Stimulated activated naive CD4-positive, alpha-beta T cell (primary cell): ENCODE measurements at regions not wholly inside any gene's neighbourhood (a gene's known extent, or its start where the extent isn't known, plus 50 kb on each side); places are given as distances from the start of the nearest gene placed in this dataset.
A peak's percentile ranks its signal among the peaks of the same experiment; 100 is the strongest.

Source experiments
- DNase-seq, 6 experiments: peaks; one replicate each; lab custom pipeline; 2025; lab: John Stamatoyannopoulos, UW

DNA sequence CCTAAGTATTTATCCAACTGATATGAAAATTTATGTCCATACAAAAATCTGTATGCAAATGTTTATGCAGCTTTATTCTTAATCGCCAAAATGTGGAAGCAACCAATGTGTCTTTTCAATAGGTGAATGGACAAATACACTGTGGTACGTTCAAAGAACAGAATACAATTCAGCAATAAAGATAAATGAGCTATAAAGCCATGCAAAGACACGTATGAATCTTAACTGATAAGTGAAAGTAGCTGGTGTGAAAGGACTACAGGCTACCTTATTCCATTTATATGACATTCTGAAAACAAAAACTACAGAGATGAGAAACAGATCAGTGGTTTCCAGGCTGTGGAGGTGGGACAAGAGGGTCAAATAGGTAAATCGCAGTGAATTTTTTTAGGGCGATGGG is 419.6 kb upstream of the B3GALT2 start:
- no peak for DNase-seq

DNA sequence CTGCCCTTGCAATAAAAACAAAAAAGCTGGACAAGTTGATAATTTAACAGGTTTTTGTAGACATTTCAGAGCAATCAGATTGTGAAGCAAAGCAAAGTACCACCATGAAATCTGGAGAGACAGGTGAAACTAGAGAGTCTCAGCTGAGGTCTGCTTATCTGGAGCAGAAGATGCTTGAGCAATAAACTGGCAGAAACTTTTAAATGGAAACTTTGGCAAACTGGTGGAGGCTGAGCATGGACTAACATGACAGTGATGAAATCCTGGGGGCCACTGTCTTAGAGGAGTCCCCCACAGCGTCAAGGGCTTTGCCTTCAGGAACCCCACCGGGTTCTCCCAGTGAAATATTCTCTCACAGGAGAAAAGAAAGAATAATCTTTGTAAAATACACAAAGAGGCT is 416.3 kb upstream of the B3GALT2 start:
- DNase-seq = no peak

DNA sequence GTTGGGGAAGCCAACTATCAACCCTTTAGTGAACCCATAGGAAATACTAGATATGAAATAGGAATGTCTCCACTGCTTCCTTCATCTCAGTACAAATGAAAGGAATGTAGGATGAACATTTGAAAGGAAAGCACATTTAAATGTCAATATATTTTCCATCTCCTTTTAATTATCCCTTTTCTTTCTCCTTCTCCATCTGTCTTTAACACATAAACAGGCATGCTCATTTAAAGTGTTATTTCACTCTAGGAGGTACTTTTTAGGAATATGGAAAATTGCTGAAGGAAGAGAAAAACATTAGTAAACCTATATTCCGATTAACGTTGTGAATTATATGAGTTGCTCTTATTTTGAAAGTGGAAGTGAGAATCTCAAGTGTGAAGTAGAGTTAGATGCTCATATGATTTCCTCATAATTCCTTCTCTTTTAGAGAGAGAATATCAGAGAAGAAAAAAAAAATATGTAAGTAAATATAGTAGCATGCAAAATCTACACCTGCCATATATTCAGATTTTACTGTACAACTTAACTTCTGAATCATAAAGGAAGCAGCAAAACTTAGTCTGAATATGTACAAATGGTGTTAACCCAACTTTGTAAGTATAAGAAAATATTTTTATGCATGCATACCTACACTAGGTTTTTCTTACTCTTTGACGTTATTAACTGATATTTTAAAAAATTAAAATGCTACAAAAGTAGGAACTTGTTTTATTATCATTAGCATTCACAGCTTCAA is 406.9 kb upstream of the B3GALT2 start:
- no peak for DNase-seq

DNA sequence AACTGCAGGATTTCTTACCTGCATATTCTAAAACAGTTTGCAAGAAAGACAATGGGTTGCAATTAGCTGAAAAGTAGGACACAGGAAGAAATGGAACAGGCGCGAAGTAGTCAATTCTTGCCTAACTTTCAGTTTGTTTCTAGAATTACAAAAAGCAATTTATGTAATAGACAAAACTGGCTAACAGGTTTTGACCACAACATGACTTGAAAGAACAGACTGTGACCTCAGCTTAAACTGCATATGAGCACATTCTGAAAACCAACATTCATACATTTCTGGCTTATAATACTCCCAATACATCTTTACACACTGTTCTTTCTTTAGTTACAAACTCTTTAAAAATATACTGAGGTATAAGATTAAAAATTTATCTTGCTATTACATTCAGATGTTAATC is 405.9 kb upstream of the B3GALT2 start:
- no peak for DNase-seq

DNA sequence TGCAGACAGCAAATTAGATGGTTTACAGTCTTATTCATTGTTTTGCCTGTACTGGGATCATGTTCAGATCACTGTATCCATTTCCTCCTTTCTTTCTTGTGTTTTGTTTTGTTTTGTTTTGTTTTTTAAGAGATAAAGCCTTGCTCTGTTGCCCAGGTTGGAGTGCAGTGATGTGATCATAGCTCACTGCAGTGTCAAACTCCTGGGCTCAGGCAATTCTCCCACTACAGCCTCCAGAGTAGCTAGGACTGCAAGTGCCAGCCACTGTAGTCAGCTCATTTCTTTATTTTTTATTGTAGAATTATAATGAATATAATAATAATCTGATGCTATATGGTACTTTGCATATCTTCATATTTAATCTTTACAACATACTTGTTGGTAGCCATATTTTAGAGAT is 403.7 kb upstream of the B3GALT2 start:
- DNase-seq = no peak

DNA sequence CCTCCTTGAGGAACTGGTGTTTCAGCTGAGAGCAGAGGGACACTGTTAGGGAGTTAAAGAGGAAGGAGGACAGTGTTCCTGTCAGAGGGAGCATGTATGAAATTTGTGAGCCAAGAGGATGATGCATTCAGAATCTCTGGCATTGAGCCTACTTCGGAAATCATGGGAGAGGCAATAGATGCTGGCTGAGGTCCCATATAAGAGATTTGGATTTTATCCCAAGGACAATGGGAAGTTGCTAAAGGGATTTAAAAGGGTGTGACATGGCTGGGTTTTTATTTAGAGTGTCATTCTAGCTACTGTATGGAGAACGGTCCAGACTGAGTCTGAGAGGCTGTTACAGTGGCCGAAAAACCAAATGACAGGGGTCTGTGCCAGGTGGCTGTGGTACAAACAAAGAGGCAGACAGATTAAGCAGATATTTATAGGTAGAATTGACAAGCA is 403.2 kb upstream of the B3GALT2 start:
- no peak for DNase-seq

DNA sequence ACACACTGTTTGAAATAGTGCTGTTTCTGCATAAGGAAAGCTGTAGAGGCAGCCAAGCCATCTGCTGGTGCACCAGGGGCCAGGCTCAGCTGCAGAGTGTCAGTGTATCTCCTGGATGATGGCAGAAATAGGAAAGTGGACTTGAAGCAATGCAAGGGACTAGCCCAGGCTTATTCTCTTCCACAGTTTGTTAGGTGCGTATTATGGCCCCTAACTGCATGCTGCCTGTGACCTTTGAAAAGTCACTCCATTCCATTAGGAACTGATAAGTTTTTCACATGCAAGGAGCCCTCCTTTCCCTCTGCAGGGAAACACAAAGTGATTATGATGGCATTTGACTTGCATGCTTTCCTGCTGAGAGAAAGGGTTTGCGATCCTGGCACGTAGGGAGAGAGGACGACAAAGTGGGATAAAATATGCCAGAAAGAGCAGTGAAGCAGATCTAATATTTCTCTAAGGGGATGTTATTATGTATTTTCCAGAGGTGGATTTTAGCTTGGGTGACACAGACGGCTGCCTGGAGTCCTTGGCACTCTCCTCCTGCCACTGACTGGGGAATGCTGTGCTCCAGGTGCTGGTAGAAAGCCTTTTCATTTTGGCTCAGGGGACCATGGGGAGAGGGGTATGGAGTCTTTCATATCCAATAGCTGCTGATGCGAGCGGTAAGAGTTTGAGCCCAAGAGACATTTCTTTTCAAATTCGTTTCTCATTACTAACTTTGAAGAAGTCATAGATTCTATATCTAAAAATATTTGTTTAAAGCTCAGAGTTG is 402.1 kb upstream of the B3GALT2 start:
- no peak for DNase-seq

GRCh38 chr1:193584731-193585239 is 398.4 kb upstream of the B3GALT2 start:
- no peak for DNase-seq

DNA sequence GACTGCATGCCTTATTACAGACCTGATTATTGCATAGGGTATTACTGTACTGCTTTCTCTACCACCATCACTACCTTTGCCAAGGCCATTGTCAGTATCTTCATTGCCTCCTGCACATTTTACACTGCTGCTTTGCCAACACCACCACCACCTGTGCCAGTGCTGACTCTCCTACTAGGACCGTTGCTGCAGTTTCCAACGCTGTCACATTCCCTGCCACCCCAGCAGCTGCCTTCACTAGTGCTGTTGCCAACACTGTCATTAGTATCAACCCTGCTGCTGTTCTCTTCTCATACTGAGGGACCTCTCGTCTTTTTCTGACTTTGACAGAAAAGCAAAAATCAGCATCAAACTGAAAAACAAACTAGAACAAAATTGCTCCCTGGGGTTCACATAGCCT is 394.9 kb upstream of the B3GALT2 start:
- no peak for DNase-seq

GRCh38 chr1:193580419-193580818 is 394.0 kb upstream of the B3GALT2 start:
- DNase-seq = no peak

DNA sequence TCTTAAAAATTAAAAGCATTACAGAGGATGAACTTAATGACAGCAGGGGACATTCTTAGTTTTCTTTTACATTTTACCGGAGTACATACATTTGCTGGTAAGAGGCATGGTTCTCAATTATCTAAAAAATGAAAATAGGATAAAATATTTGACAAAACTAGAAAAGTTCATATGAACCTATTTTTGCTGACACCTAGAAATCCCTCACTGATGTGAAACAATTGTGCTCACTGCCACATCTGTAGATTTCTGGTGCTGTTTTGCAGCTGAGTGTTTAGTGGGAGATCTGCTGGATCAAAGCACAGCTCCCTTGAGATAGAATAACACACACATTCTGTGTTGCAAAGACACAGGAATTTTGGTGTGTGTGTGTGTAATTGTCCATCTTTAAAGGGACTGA is 392.9 kb upstream of the B3GALT2 start:
- no peak for DNase-seq

GRCh38 chr1:193574913-193575312 is 388.5 kb upstream of the B3GALT2 start:
- no peak for DNase-seq

GRCh38 chr1:193569983-193570269 is 383.5 kb upstream of the B3GALT2 start:
- DNase-seq = no peak

GRCh38 chr1:193569096-193569982 is 382.9 kb upstream of the B3GALT2 start:
- DNase-seq = peak in 3 of 6 experiments; percentile 4 to 5 (median 4)

- DNase-seq = no peak
Measured at GRCh38 chr1:193568512-193568911, 382.1 kb upstream of the B3GALT2 start.

- no peak for DNase-seq
Measured at GRCh38 chr1:193567937-193568336, 381.5 kb upstream of the B3GALT2 start.

- DNase-seq = no peak
Measured at GRCh38 chr1:193566735-193567134, 380.3 kb upstream of the B3GALT2 start.

DNA sequence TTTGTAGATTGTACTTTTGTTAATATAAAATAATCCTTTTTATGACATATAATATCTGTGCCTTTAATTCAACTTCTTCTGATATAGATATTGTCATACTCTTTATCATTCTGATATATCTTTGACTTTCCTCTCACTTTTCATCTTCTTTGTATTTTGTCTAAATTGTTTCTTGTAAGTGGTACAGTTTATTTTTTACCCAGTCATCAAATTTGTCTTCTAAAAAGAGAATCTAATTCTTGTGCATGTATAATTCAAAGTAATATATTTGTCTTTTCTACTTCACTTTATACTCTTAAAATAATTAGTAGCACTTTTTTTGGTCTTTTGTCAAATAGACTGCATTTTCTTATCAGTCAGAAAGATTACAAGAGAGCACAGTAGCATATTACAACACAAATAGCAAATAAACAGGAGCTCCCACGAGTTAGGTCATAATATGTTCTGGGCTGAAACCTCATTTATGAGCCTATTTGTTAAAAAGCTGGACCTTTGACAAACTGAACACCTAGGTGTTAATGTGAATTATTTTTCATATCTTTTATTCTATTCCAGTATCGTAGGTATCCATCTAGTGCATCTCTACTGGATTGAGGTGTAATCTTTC is 379.7 kb upstream of the B3GALT2 start:
- no peak for DNase-seq

DNA sequence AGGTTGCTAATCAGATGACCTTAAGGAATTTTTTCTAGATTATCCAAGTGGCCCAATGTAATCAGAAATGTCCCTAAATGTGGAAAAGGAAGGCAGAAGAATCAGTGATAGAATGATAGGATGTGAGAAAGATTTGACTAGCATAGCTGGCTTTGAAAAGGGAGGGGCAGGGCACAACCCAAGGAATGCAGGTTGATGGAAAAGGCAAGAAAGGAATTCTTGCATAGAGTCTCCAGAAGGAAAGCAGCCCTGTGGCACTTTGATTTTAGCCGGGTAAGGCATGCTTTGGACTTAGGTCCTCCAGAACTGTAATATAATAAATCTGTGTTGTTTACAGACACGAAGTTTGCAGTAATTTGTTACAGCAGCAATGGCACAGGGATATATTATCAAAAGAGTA is 375.7 kb upstream of the B3GALT2 start:
- no peak for DNase-seq

DNA sequence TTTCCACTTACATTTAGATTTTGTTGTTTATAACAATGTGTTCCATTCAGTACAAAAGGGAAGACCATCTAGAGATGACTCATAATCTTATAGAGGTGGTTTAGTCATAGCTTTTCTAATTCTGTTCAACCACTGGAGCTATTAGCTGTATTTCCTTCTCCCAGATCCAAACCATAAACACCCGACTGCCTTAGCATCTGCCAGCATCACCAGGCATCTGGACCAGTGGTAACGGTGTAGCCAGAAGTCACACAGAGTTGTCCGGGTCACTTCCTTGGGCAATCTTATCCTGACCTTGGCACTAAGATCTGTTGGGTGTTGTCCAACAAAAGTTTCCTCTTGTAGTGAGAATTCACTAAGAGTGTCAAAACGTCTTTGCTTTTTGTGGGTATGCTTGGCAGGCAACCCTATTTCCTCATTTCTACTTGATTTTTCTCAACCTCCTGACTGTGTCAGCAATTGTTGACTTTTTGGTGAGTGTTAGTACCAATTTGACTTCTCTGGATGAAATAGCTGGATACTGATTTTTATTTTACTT is 372.1 kb upstream of the B3GALT2 start:
- no peak for DNase-seq

GRCh38 chr1:193555662-193556441 is 369.4 kb upstream of the B3GALT2 start:
- no peak for DNase-seq
